ENCODE measurements at regions not wholly inside any gene's neighbourhood (a gene's known extent, or its start where the extent isn't known, plus 50 kb on each side); places are given as distances from the start of the nearest gene placed in this dataset.

GRCh38 chr4:96097040-96097607 is 257.2 kb downstream of the PDHA2 start:
- no peak for DNase-seq (ENCODE audit: low read depth, low spot score)

- DNase-seq (ENCODE audit: low read depth, low spot score), result no peak
Measured at GRCh38 chr4:96097693-96098092, 257.8 kb downstream of the PDHA2 start.

- no peak for DNase-seq (ENCODE audit: low read depth, low spot score)
Measured at GRCh38 chr4:96099031-96099430, 259.1 kb downstream of the PDHA2 start.

- peak; percentile 11 for DNase-seq (ENCODE audit: low read depth, low spot score)
Measured at GRCh38 chr4:96102541-96103026, 262.7 kb downstream of the PDHA2 start.

- DNase-seq (ENCODE audit: low read depth, low spot score), result no peak
Measured at GRCh38 chr4:96103086-96103485, 263.2 kb downstream of the PDHA2 start.

- DNase-seq (ENCODE audit: low read depth, low spot score), result no peak
Measured at GRCh38 chr4:96108146-96108545, 268.3 kb downstream of the PDHA2 start.

GRCh38 chr4:96112631-96113030 is 272.7 kb downstream of the PDHA2 start:
- no peak for DNase-seq (ENCODE audit: low read depth, low spot score)

GRCh38 chr4:96120206-96120605 is 280.3 kb downstream of the PDHA2 start:
- DNase-seq (ENCODE audit: low read depth, low spot score), result no peak

GRCh38 chr4:96126227-96126626 is 286.3 kb downstream of the PDHA2 start:
- DNase-seq (ENCODE audit: low read depth, low spot score), result no peak

GRCh38 chr4:96131186-96131585 is 291.3 kb downstream of the PDHA2 start:
- DNase-seq (ENCODE audit: low read depth, low spot score), result no peak

GRCh38 chr4:96134806-96135205 is 294.9 kb downstream of the PDHA2 start:
- DNase-seq (ENCODE audit: low read depth, low spot score), result no peak

- no peak for DNase-seq (ENCODE audit: low read depth, low spot score)
Measured at GRCh38 chr4:96136056-96136455, 296.2 kb downstream of the PDHA2 start.

- DNase-seq (ENCODE audit: low read depth, low spot score), result no peak
Measured at GRCh38 chr4:96139251-96139929, 299.5 kb downstream of the PDHA2 start.

GRCh38 chr4:96145601-96146000 is 305.7 kb downstream of the PDHA2 start:
- no peak for DNase-seq (ENCODE audit: low read depth, low spot score)

GRCh38 chr4:96146686-96147085 is 306.8 kb downstream of the PDHA2 start:
- no peak for DNase-seq (ENCODE audit: low read depth, low spot score)

- no peak for DNase-seq (ENCODE audit: low read depth, low spot score)
Measured at GRCh38 chr4:96149894-96150293, 310.0 kb downstream of the PDHA2 start.

- no peak for DNase-seq (ENCODE audit: low read depth, low spot score)
Measured at GRCh38 chr4:96150466-96150865, 310.6 kb downstream of the PDHA2 start.

- no peak for DNase-seq (ENCODE audit: low read depth, low spot score)
Measured at GRCh38 chr4:96152824-96153223, 312.9 kb downstream of the PDHA2 start.

GRCh38 chr4:96154676-96155075 is 314.8 kb downstream of the PDHA2 start:
- DNase-seq (ENCODE audit: low read depth, low spot score), result no peak

GRCh38 chr4:96162636-96163035 is 322.7 kb downstream of the PDHA2 start:
- DNase-seq (ENCODE audit: low read depth, low spot score), result no peak

- DNase-seq (ENCODE audit: low read depth, low spot score), result peak; percentile 41
Measured at GRCh38 chr4:96164814-96165351, 325.0 kb downstream of the PDHA2 start.

GRCh38 chr4:96166806-96167205 is 326.9 kb downstream of the PDHA2 start:
- no peak for DNase-seq (ENCODE audit: low read depth, low spot score)

- no peak for DNase-seq (ENCODE audit: low read depth, low spot score)
Measured at GRCh38 chr4:96170198-96170597, 330.3 kb downstream of the PDHA2 start.
